ENCODE measurements at regions not wholly inside any gene's neighbourhood (a gene's known extent, or its start where the extent isn't known, plus 50 kb on each side); places are given as distances from the start of the nearest gene placed in this dataset.

- no peak for TF ChIP-seq POLR2AphosphoS5 (IDR thresholded peaks at IDR 0.05; ENCODE audit: borderline replicate concordance, low read depth, low read length)
- no peak for TF ChIP-seq EZH2 (IDR thresholded peaks at IDR 0.05)
- no peak for TF ChIP-seq FOXP2 (optimal IDR thresholded peaks at IDR 0.05; ENCODE audit: control extremely low read depth, extremely low read length, insufficient read depth)
These were observed 552.1 kb downstream of the XIRP2 start for GRCh38 chr2:167440382-167440781.
